CD14-positive monocyte (primary cell): ENCODE measurements at regions not wholly inside any gene's neighbourhood (a gene's known extent, or its start where the extent isn't known, plus 50 kb on each side); places are given as distances from the start of the nearest gene placed in this dataset.

Experiments used
- DNase-seq, 3 donors: peaks; one replicate each; pipeline ENCODE4 v3.0.0-alpha.2; 2011 to 2022
- H2AFZ ChIP-seq: 2 replicates; pipeline ENCODE4 v1.6.0; 2012; ENCODE audit warnings: mild to moderate bottlenecking, low read depth, low read length, inconsistent platforms; ENCODE audit not compliant: insufficient read depth, poor library complexity, severe bottlenecking
- H3K27ac ChIP-seq, 2 donors: 1 replicate in 1 of 2; 2 replicates in 1 of 2; pipeline ENCODE4 v1.5.1; 2012 to 2013; ENCODE audit warnings: low read length in 2 of 2, control low read depth in 1 of 2, inconsistent platforms in 1 of 2, low read depth in 1 of 2, mild to moderate bottlenecking in 1 of 2
- H3K27me3 ChIP-seq, 2 donors: one replicate each; pipeline versions ENCODE4 v1.6.0 to v1.6.1; 2011 to 2013; ENCODE audit warnings: low read length in 2 of 2; ENCODE audit not compliant: control insufficient read depth in 2 of 2, insufficient read depth in 2 of 2
- H3K36me3 ChIP-seq, 2 donors: replicated peaks in 1 of 2; 1 replicate in 1 of 2; 2 replicates in 1 of 2; pipeline versions ENCODE4 v1.5.1 to v1.6.1; 2012 to 2013; ENCODE audit warnings: low read length in 2 of 2, control low read depth in 1 of 2, inconsistent platforms in 1 of 2, mild to moderate bottlenecking in 1 of 2; ENCODE audit not compliant: insufficient read depth in 2 of 2, control insufficient read depth in 1 of 2
- H3K4me1 ChIP-seq, 2 donors: 1 replicate in 1 of 2; 2 replicates in 1 of 2; pipeline versions ENCODE4 v1.5.1 to v1.6.1; 2012 to 2013; ENCODE audit warnings: low read length in 2 of 2, control low read depth in 1 of 2, inconsistent platforms in 1 of 2, mild to moderate bottlenecking in 1 of 2, moderate library complexity in 1 of 2; ENCODE audit not compliant: insufficient read depth in 2 of 2, control insufficient read depth in 1 of 2
- H3K4me2 ChIP-seq: replicated peaks from 2 replicates; pipeline ENCODE3; 2012; ENCODE audit warnings: low read length, moderate library complexity, mild to moderate bottlenecking; ENCODE audit not compliant: poor library complexity, severe bottlenecking; ENCODE audit errors: extremely low read depth
- H3K4me3 ChIP-seq, 3 experiments: fragments of 200-600 bp in 1 of 3; sonication (generic) in 1 of 3; replicated peaks in 1 of 3; 1 replicate in 2 of 3; 2 replicates in 1 of 3; pipeline ENCODE4 v1.5.1; 2011 to 2013; ENCODE audit warnings: low read length in 3 of 3, mild to moderate bottlenecking in 3 of 3, control low read depth in 2 of 3, low read depth in 2 of 3, inconsistent platforms in 1 of 3, moderate library complexity in 1 of 3
- H3K79me2 ChIP-seq: 2 replicates; pipeline ENCODE4 v1.6.0; 2012; ENCODE audit warnings: mild to moderate bottlenecking, control low read depth, inconsistent platforms, low read length, moderate library complexity; ENCODE audit not compliant: insufficient read depth
- H3K9ac ChIP-seq: 2 replicates; pipeline ENCODE4 v1.6.0; 2017; ENCODE audit warnings: low read length, mild to moderate bottlenecking; ENCODE audit not compliant: insufficient read depth, poor library complexity, severe bottlenecking
- H3K9me3 ChIP-seq, 2 donors: replicated peaks in 1 of 2; 1 replicate in 1 of 2; 2 replicates in 1 of 2; pipeline versions ENCODE4 v1.5.1 to v1.6.1; 2012 to 2013; ENCODE audit warnings: low read length in 2 of 2, control low read depth in 1 of 2; ENCODE audit not compliant: control insufficient read depth in 1 of 2, insufficient read depth in 1 of 2
- H4K20me1 ChIP-seq: 2 replicates; pipeline ENCODE4 v1.6.0; 2012; ENCODE audit warnings: mild to moderate bottlenecking, low read length, control low read depth, moderate library complexity; ENCODE audit not compliant: insufficient read depth
- H3K27ac Mint-ChIP-seq, 7 donors: one replicate each; pipeline ENCODE4 v1.8.0; 2020; ENCODE audit warnings: mild to moderate bottlenecking in 7 of 7, mixed read lengths in 7 of 7, moderate library complexity in 6 of 7, inconsistent platforms in 2 of 7
- H3K27me3 Mint-ChIP-seq, 3 donors: one replicate each; pipeline ENCODE4 v1.8.0; 2021 to 2022; ENCODE audit warnings: low read depth in 3 of 3, mild to moderate bottlenecking in 3 of 3, mixed read lengths in 3 of 3, moderate library complexity in 3 of 3, inconsistent platforms in 1 of 3
- H3K36me3 Mint-ChIP-seq, 2 donors: one replicate each; pipeline ENCODE4 v1.8.0; 2020; ENCODE audit warnings: mixed read lengths in 2 of 2, inconsistent platforms in 1 of 2, mild to moderate bottlenecking in 1 of 2
- H3K4me1 Mint-ChIP-seq: one replicate; pipeline ENCODE4 v1.8.0; 2020; ENCODE audit warnings: mild to moderate bottlenecking, mixed read lengths
- H3K4me3 Mint-ChIP-seq, 2 donors: one replicate each; pipeline ENCODE4 v1.8.0; 2020; ENCODE audit warnings: mild to moderate bottlenecking in 2 of 2, mixed read lengths in 2 of 2, moderate library complexity in 1 of 2
- H3K9me3 Mint-ChIP-seq, 7 donors: one replicate each; pipeline ENCODE4 v1.8.0; 2020 to 2022; ENCODE audit warnings: mixed read lengths in 7 of 7, mild to moderate bottlenecking in 6 of 7, moderate library complexity in 6 of 7, inconsistent platforms in 2 of 7
- WGBS: methylation state at CpG from one replicate; pipeline ENCODE4 v1.1.5; 2013; ENCODE audit warnings: missing lambda C conversion rate; ENCODE audit not compliant: insufficient coverage; 5-methylcytosine and 5-hydroxymethylcytosine counted together
- intact Hi-C, 2 donors: fragments of 100-400 bp; cut with micrococcal nuclease; formaldehyde crosslinking; loops; one replicate each; pipeline versions ENCODE4 v1.15.0 to v1.15.1; 2023
- TF ChIP-seq, protein P1 (sequence below): fragments of 200-600 bp; IDR thresholded peaks from one replicate; pipeline ENCODE4 v1.8.0; 2022; ENCODE audit warnings: antibody characterized with exemption, mild to moderate bottlenecking

- H3K27ac ChIP-seq: no peak overlapping the region
- H3K79me2 ChIP-seq: no peaks in the 10 kb centered on the region
- no peak overlapping the region for H3K4me2 ChIP-seq
- H3K9me3 ChIP-seq: peaks cover 0 to 4% of the 10 kb centered on the region in 2 donors
- H3K27ac Mint-ChIP-seq: no peak overlapping the region
- H4K20me1 ChIP-seq: no peaks in the 10 kb centered on the region
- H3K9me3 Mint-ChIP-seq: peaks cover 0 to 10% (median 2%) of the 10 kb centered on the region in 7 donors
- peak overlapping the region in 1 of 2 donors; percentile 31 for H3K4me3 Mint-ChIP-seq
- H3K4me1 Mint-ChIP-seq: no peaks in the 10 kb centered on the region
- intact Hi-C loops: no loop called here
- DNase-seq: no peak
- no CpG with 5 or more reads among the region's 1 CpG for WGBS
- peaks cover 9 to 33% of the 10 kb centered on the region in 2 donors for H3K27me3 ChIP-seq
- no peaks in the 10 kb centered on the region for H3K4me1 ChIP-seq
- TF ChIP-seq, protein P1, sequence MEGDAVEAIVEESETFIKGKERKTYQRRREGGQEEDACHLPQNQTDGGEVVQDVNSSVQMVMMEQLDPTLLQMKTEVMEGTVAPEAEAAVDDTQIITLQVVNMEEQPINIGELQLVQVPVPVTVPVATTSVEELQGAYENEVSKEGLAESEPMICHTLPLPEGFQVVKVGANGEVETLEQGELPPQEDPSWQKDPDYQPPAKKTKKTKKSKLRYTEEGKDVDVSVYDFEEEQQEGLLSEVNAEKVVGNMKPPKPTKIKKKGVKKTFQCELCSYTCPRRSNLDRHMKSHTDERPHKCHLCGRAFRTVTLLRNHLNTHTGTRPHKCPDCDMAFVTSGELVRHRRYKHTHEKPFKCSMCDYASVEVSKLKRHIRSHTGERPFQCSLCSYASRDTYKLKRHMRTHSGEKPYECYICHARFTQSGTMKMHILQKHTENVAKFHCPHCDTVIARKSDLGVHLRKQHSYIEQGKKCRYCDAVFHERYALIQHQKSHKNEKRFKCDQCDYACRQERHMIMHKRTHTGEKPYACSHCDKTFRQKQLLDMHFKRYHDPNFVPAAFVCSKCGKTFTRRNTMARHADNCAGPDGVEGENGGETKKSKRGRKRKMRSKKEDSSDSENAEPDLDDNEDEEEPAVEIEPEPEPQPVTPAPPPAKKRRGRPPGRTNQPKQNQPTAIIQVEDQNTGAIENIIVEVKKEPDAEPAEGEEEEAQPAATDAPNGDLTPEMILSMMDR: no peak
- H3K27me3 Mint-ChIP-seq: peaks cover 28 to 52% (median 33%) of the 10 kb centered on the region in 3 donors
- no peaks in the 10 kb centered on the region for H3K36me3 ChIP-seq
- no peak overlapping the region for H2AFZ ChIP-seq
- H3K9ac ChIP-seq: no peak overlapping the region
- no peaks in the 10 kb centered on the region for H3K36me3 Mint-ChIP-seq
- no peak overlapping the region for H3K4me3 ChIP-seq
Measured at GRCh38 chr5:176131771-176132170, 106.5 kb upstream of the SIMC1 start.

DNA sequence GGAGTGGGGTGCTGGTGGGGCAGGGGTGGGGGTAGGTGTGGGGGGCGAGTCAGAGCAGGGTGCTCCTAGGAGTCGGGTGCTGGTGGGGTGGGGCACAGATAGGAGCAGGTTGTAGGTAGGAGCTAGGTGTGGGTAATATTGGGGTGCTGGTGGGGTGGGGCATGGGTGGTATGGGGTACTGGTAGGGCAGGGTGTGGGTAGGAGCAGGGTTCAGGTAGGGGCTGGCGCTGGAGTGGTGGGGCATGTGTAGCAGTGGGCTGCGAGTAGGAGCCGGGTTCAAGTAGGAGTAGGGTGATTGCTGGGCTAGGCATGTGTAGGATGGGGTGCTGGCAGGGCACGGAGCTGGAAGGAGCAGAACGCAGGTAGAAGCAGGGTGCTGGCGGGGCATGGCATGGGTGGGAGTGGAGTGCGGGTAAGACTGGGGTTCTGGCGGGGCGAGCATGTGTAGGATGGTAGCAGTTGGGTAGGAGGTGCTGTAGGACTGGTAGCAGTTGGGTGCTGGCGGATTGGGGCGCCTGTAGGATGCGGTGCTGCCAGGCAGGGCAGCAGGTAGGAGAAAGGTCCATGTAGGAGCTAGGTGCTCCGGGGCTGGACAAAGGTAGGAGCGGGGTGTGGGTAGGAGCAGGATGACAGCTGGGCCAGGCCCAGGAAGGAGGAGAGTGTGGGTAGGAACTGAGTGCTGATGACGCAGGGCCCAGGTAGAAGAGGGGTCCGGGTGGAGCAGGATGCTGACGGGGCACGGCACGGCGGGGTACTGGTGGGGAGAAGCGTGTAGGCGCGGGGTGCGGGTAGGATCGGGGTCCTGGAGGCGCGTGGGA, 105.5 kb upstream of the SIMC1 start:
- Histone ChIP-seq H2AFZ (no peak overlapping the region), H3K27ac (no peak overlapping the region), H3K79me2 (no peaks in the 10 kb centered on the region), H3K36me3 (no peaks in the 10 kb centered on the region), H4K20me1 (no peaks in the 10 kb centered on the region), H3K4me1 (no peaks in the 10 kb centered on the region), H3K4me3 (no peak overlapping the region), H3K4me2 (no peak overlapping the region), H3K9me3 (peaks cover 0 to 4% of the 10 kb centered on the region in 2 donors), H3K9ac (no peak overlapping the region), H3K27me3 (peaks cover 9 to 33% of the 10 kb centered on the region in 2 donors)
- H3K36me3 Mint-ChIP-seq: no peaks in the 10 kb centered on the region
- intact Hi-C loops: no loop called here
- H3K4me1 Mint-ChIP-seq: no peaks in the 10 kb centered on the region
- TF ChIP-seq, protein P1: no peak
- peaks cover 29 to 55% (median 33%) of the 10 kb centered on the region in 3 donors for H3K27me3 Mint-ChIP-seq
- H3K9me3 Mint-ChIP-seq: peaks cover 0 to 10% (median 2%) of the 10 kb centered on the region in 7 donors
- no peak overlapping the region for H3K27ac Mint-ChIP-seq
- H3K4me3 Mint-ChIP-seq: peak overlapping the region in 1 of 2 donors; percentile 79
- no peak for DNase-seq
- 56% methylated on average over 29 of the region's 29 CpGs for WGBS
